ENCODE measurements at regions not wholly inside any gene's neighbourhood (a gene's known extent, or its start where the extent isn't known, plus 50 kb on each side); places are given as distances from the start of the nearest gene placed in this dataset.

GRCh38 chr7:132051311-132051710 is 494.9 kb upstream of the PODXL start:
- TF ChIP-seq TCF7L2 (IDR thresholded peaks at IDR 0.05; ENCODE audit: low read depth, low read length) (no peak), HBP1 (CRISPR knock-in tag; IDR thresholded peaks at IDR 0.05) (no peak), POLR2AphosphoS5 (IDR thresholded peaks at IDR 0.05; ENCODE audit: control insufficient read depth, insufficient read depth, low read depth, low read length) (no peak), SETDB1 (IDR thresholded peaks at IDR 0.05; ENCODE audit: low read length) (no peak), ZEB2 (IDR thresholded peaks at IDR 0.05) (no peak), ZNF184 (CRISPR knock-in tag; IDR thresholded peaks at IDR 0.05) (no peak), GATA2 (CRISPR knock-in tag; IDR thresholded peaks at IDR 0.05) (no peak), ZNF124 (CRISPR knock-in tag; IDR thresholded peaks at IDR 0.05) (no peak), AFF4 (CRISPR knock-in tag; IDR thresholded peaks at IDR 0.05) (no peak), TAF1 (IDR thresholded peaks at IDR 0.05; ENCODE audit: control insufficient read depth, extremely low read depth, insufficient read depth, low read length, severe bottlenecking) (no peak), HDAC2 (IDR thresholded peaks at IDR 0.05) (no peak)
- TF ChIP-seq, protein P1, sequence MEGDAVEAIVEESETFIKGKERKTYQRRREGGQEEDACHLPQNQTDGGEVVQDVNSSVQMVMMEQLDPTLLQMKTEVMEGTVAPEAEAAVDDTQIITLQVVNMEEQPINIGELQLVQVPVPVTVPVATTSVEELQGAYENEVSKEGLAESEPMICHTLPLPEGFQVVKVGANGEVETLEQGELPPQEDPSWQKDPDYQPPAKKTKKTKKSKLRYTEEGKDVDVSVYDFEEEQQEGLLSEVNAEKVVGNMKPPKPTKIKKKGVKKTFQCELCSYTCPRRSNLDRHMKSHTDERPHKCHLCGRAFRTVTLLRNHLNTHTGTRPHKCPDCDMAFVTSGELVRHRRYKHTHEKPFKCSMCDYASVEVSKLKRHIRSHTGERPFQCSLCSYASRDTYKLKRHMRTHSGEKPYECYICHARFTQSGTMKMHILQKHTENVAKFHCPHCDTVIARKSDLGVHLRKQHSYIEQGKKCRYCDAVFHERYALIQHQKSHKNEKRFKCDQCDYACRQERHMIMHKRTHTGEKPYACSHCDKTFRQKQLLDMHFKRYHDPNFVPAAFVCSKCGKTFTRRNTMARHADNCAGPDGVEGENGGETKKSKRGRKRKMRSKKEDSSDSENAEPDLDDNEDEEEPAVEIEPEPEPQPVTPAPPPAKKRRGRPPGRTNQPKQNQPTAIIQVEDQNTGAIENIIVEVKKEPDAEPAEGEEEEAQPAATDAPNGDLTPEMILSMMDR (IDR thresholded peaks at IDR 0.05 in 2 of 3, conservative IDR thresholded peaks at IDR 0.05 in 1 of 3; ENCODE audit: insufficient read depth in 2 of 3, low read depth in 1 of 3, low read length in 3 of 3) = no peak
